SK-N-SH treated with all-trans-retinoic acid at 6 μM for 48 hours (cell line): ENCODE measurements at regions not wholly inside any gene's neighbourhood (a gene's known extent, or its start where the extent isn't known, plus 50 kb on each side); places are given as distances from the start of the nearest gene placed in this dataset.

ENCODE experiments used
- ATAC-seq: fragments of 200-7000 bp; cut with Tn5 transposase; 3 replicates; pipeline ENCODE4 v1.9.1; 2020; ENCODE audit warnings: mild to moderate bottlenecking, moderate library complexity
- ARNTL ChIP-seq: fragments of 450-650 bp; formaldehyde crosslinking; IDR thresholded peaks from 2 replicates; pipeline ENCODE4 v1.5.0; 2020; ENCODE audit warnings: low read depth, mild to moderate bottlenecking, moderate library complexity, borderline replicate concordance
- BACH2 ChIP-seq: fragments of 250-450 bp; sonication (Bioruptor Pico); IDR thresholded peaks from 2 replicates; pipeline ENCODE4 v1.9.0; 2021; ENCODE audit warnings: mild to moderate bottlenecking, borderline replicate concordance
- CREB5 ChIP-seq: fragments of 250-450 bp; sonication (Bioruptor Pico); IDR thresholded peaks from 2 replicates; pipeline ENCODE4 v1.5.1; 2020; ENCODE audit warnings: low read depth, mild to moderate bottlenecking, moderate library complexity
- CSDC2 ChIP-seq: fragments of 250-450 bp; sonication (Bioruptor Pico); IDR thresholded peaks from 2 replicates; pipeline ENCODE4 v1.5.0; 2020; ENCODE audit warnings: mild to moderate bottlenecking, moderate library complexity
- ESRRG ChIP-seq: fragments of 250-450 bp; sonication (Bioruptor Pico); IDR thresholded peaks from 2 replicates; pipeline ENCODE4 v1.6.1; 2021; ENCODE audit warnings: mild to moderate bottlenecking
- GLIS3 ChIP-seq: fragments of 250-450 bp; sonication (Bioruptor Pico); IDR thresholded peaks from 2 replicates; pipeline ENCODE4 v1.5.0; 2020; ENCODE audit warnings: mild to moderate bottlenecking, moderate library complexity
- OSR1 ChIP-seq: fragments of 250-450 bp; sonication (Bioruptor Pico); IDR thresholded peaks from 2 replicates; pipeline ENCODE4 v1.8.0; 2022; ENCODE audit warnings: moderate library complexity, mild to moderate bottlenecking, inconsistent platforms
- PATZ1 ChIP-seq: fragments of 250-450 bp; sonication (Bioruptor Pico); IDR thresholded peaks from 2 replicates; pipeline ENCODE4 v1.8.0; 2020; ENCODE audit warnings: mild to moderate bottlenecking, moderate library complexity, borderline replicate concordance
- POU6F1 ChIP-seq: fragments of 250-450 bp; sonication (Bioruptor Pico); IDR thresholded peaks from 2 replicates; pipeline ENCODE4 v1.8.0; 2021; ENCODE audit warnings: low read depth, mild to moderate bottlenecking, moderate library complexity, borderline replicate concordance
- PPARA ChIP-seq: fragments of 250-450 bp; sonication (Bioruptor Pico); IDR thresholded peaks from 2 replicates; pipeline ENCODE4 v1.5.0; 2020; ENCODE audit warnings: mild to moderate bottlenecking, borderline replicate concordance
- RARB ChIP-seq: fragments of 250-450 bp; sonication (Bioruptor Pico); IDR thresholded peaks from 2 replicates; pipeline ENCODE4 v1.8.0; 2021; ENCODE audit warnings: mild to moderate bottlenecking, moderate library complexity
- SNAI2 ChIP-seq: fragments of 250-450 bp; sonication (Bioruptor Pico); IDR thresholded peaks from 2 replicates; pipeline ENCODE4 v1.5.0; 2020; ENCODE audit warnings: mild to moderate bottlenecking, moderate library complexity
- TCF4 ChIP-seq: fragments of 250-450 bp; sonication (Bioruptor Pico); IDR thresholded peaks from 2 replicates; pipeline ENCODE4 v1.8.0; 2021; ENCODE audit warnings: mild to moderate bottlenecking, moderate library complexity, borderline replicate concordance
- TOX ChIP-seq: fragments of 250-450 bp; sonication (Bioruptor Pico); IDR thresholded peaks from 2 replicates; pipeline ENCODE4 v1.8.0; 2021; ENCODE audit warnings: mild to moderate bottlenecking, moderate library complexity, borderline replicate concordance
- TSHZ2 ChIP-seq: fragments of 250-450 bp; sonication (Bioruptor Pico); IDR thresholded peaks from 2 replicates; pipeline ENCODE4 v1.5.0; 2020; ENCODE audit warnings: mild to moderate bottlenecking, moderate library complexity
- ZC3H10 ChIP-seq: fragments of 250-450 bp; sonication (Bioruptor Pico); IDR thresholded peaks from 2 replicates; pipeline ENCODE4 v1.5.1; 2021; ENCODE audit warnings: mild to moderate bottlenecking, moderate library complexity
- ZFP3 ChIP-seq: fragments of 250-450 bp; sonication (Bioruptor Pico); IDR thresholded peaks from 2 replicates; pipeline ENCODE4 v1.5.0; 2020; ENCODE audit warnings: mild to moderate bottlenecking, moderate library complexity
- ZFP30 ChIP-seq: fragments of 450-650 bp; formaldehyde crosslinking; IDR thresholded peaks from 2 replicates; pipeline ENCODE4 v1.5.0; 2022; ENCODE audit warnings: mild to moderate bottlenecking, moderate library complexity
- ZNF565 ChIP-seq: fragments of 450-650 bp; formaldehyde crosslinking; conservative IDR thresholded peaks from 2 replicates; pipeline ENCODE4 v1.5.0; 2020; ENCODE audit warnings: low read depth, mild to moderate bottlenecking, moderate library complexity
- ZNF70 ChIP-seq: fragments of 450-650 bp; formaldehyde crosslinking; IDR thresholded peaks from 2 replicates; pipeline ENCODE4 v1.5.0; 2020; ENCODE audit warnings: mild to moderate bottlenecking, moderate library complexity
- ZNF8 ChIP-seq: fragments of 450-650 bp; formaldehyde crosslinking; IDR thresholded peaks from 2 replicates; pipeline ENCODE4 v1.5.0; 2020; ENCODE audit warnings: mild to moderate bottlenecking, moderate library complexity

GRCh38 chr11:110966131-110966530, 253.9 kb upstream of the ARHGAP20 start:
- ATAC-seq: no peak
- TF ChIP-seq CREB5 (CRISPR knock-in tag) (no peak), ZFP30 (CRISPR knock-in tag) (no peak), ZC3H10 (CRISPR knock-in tag) (no peak), RARB (CRISPR knock-in tag) (no peak), TCF4 (no peak), CSDC2 (no peak), ZNF70 (no peak)

- ATAC-seq: no peak
Measured at GRCh38 chr11:110962921-110963320, 250.7 kb upstream of the ARHGAP20 start.

GRCh38 chr11:110960167-110960566, 247.9 kb upstream of the ARHGAP20 start:
- no peak for TF ChIP-seq OSR1 (CRISPR knock-in tag)
- no peak for TF ChIP-seq TSHZ2
- TF ChIP-seq ZNF565: no peak
- no peak for TF ChIP-seq CSDC2
- TF ChIP-seq ZFP30 (CRISPR knock-in tag): no peak
- no peak for ATAC-seq

More at GRCh38 chr11:110962921-110963320, 250.7 kb upstream of the ARHGAP20 start:
- no peak for TF ChIP-seq ZC3H10 (CRISPR knock-in tag)
- peak; percentile 32; the same call in 1 of the 2 replicates for TF ChIP-seq TCF4

- ATAC-seq: no peak
- TF ChIP-seq TCF4 (no peak), TSHZ2 (no peak), GLIS3 (no peak), ZC3H10 (CRISPR knock-in tag) (no peak), CSDC2 (no peak), POU6F1 (CRISPR knock-in tag) (no peak), TOX (CRISPR knock-in tag) (no peak), CREB5 (CRISPR knock-in tag) (no peak), ESRRG (CRISPR knock-in tag) (no peak), PATZ1 (CRISPR knock-in tag) (no peak), ZFP30 (CRISPR knock-in tag) (no peak), ZNF70 (no peak), BACH2 (CRISPR knock-in tag) (no peak), ARNTL (no peak), SNAI2 (CRISPR knock-in tag) (no peak), ZNF565 (no peak), ZNF8 (CRISPR knock-in tag) (no peak), PPARA (CRISPR knock-in tag) (no peak), RARB (CRISPR knock-in tag) (no peak), ZFP3 (CRISPR knock-in tag) (no peak)
Measured at GRCh38 chr11:110958216-110958615, 246.0 kb upstream of the ARHGAP20 start.
